ENCODE measurements at regions not wholly inside any gene's neighbourhood (a gene's known extent, or its start where the extent isn't known, plus 50 kb on each side); places are given as distances from the start of the nearest gene placed in this dataset.

- WGBS, 2 experiments (ENCODE audit: insufficient coverage in 1 of 2, insufficient read length in 1 of 2): 34 to 67% methylated on average over 1 to 2 of the region's 2 CpGs
- Mint-ChIP-seq H3K36me3 (ENCODE audit: low read depth) (no peaks in the 10 kb centered on the region), H3K27ac (no peak overlapping the region), H3K4me1 (peaks cover 40% of the 10 kb centered on the region), H3K4me3 (no peak overlapping the region), H3K27me3 (ENCODE audit: insufficient read depth) (no peaks in the 10 kb centered on the region), H3K9me3 (peaks cover 22% of the 10 kb centered on the region)
- Histone ChIP-seq H3K36me3 (ENCODE audit: control insufficient read depth, insufficient read depth, low read length) (no peaks in the 10 kb centered on the region), H3K27ac (ENCODE audit: low read depth, low read length) (no peak overlapping the region), H3K27me3 (ENCODE audit: control insufficient read depth, insufficient read depth, low read length, poor library complexity, severe bottlenecking) (no peaks in the 10 kb centered on the region), H3K4me1 (ENCODE audit: control insufficient read depth, insufficient read depth, low read length) (peaks cover 22% of the 10 kb centered on the region), H3K9me3 (ENCODE audit: control insufficient read depth, low read length) (peaks cover 10% of the 10 kb centered on the region), H3K9ac (ENCODE audit: extremely low read depth, low read length, poor library complexity, severe bottlenecking) (no peak overlapping the region), H3K4me3 (ENCODE audit: low read length) (no peak overlapping the region)
- no peak for DNase-seq
- TF ChIP-seq, protein P1, sequence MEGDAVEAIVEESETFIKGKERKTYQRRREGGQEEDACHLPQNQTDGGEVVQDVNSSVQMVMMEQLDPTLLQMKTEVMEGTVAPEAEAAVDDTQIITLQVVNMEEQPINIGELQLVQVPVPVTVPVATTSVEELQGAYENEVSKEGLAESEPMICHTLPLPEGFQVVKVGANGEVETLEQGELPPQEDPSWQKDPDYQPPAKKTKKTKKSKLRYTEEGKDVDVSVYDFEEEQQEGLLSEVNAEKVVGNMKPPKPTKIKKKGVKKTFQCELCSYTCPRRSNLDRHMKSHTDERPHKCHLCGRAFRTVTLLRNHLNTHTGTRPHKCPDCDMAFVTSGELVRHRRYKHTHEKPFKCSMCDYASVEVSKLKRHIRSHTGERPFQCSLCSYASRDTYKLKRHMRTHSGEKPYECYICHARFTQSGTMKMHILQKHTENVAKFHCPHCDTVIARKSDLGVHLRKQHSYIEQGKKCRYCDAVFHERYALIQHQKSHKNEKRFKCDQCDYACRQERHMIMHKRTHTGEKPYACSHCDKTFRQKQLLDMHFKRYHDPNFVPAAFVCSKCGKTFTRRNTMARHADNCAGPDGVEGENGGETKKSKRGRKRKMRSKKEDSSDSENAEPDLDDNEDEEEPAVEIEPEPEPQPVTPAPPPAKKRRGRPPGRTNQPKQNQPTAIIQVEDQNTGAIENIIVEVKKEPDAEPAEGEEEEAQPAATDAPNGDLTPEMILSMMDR (conservative IDR thresholded peaks at IDR 0.05): no peak
Measured at GRCh38 chr12:97127061-97127460, 220.0 kb downstream of the NEDD1 start.

DNA sequence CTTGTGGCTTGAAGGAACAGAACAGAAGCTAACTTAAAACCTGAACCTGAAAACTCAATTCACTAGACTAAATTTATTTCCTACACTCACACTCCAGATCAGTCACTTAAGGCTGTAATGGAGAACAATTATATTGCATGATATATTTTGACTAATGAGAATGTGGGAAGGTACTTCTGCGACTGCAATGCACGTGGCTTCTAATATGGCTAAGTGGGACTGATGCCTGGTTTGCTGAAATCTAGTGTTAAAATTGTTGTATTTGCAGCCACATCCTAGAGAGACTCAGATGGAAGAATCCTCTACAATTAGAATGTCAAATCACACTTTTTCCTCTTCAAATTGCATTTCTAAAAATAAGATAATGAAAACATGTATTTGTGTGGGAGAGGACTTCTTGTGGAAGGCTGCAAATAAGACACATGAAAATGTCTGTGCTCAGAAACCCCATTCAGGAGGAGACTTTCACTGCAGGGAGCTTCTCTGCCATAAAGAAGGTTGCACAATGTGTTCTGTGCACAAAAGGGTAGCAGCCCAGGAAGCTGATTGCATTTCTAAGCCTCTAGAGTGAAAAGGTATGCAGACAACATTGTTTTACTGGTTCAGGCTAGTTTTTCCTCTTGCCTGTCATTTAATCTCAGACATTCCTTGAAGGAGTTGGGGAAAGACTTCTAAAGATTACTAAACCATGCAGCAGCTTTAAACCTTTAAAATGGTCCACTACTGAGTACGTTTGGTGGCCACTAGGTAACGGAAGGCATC lies 224.3 kb downstream of the NEDD1 start:
- H3K36me3 Mint-ChIP-seq (ENCODE audit: low read depth): no peaks in the 10 kb centered on the region
- Histone ChIP-seq H3K4me3 (ENCODE audit: low read length) (no peak overlapping the region), H3K27me3 (ENCODE audit: control insufficient read depth, insufficient read depth, low read length, poor library complexity, severe bottlenecking) (no peaks in the 10 kb centered on the region), H3K36me3 (ENCODE audit: control insufficient read depth, insufficient read depth, low read length) (no peaks in the 10 kb centered on the region), H3K27ac (ENCODE audit: low read depth, low read length) (peak overlapping the region; percentile 93), H3K9me3 (ENCODE audit: control insufficient read depth, low read length) (peaks cover 10% of the 10 kb centered on the region), H3K4me1 (ENCODE audit: control insufficient read depth, insufficient read depth, low read length) (peaks cover 22% of the 10 kb centered on the region), H3K9ac (ENCODE audit: extremely low read depth, low read length, poor library complexity, severe bottlenecking) (no peak overlapping the region)
- no peaks in the 10 kb centered on the region for H3K27me3 Mint-ChIP-seq (ENCODE audit: insufficient read depth)
- TF ChIP-seq, protein P1 (conservative IDR thresholded peaks at IDR 0.05): no peak
- H3K9me3 Mint-ChIP-seq: peaks cover 22% of the 10 kb centered on the region
- H3K4me3 Mint-ChIP-seq: no peak overlapping the region
- 28 to 30% methylated on average over 2 to 4 of the region's 4 CpGs for WGBS, 2 experiments (ENCODE audit: insufficient coverage in 1 of 2, insufficient read length in 1 of 2)
- peak; percentile 82 for DNase-seq
- H3K27ac Mint-ChIP-seq: peak overlapping the region; percentile 50
- peaks cover 44% of the 10 kb centered on the region for H3K4me1 Mint-ChIP-seq

DNA sequence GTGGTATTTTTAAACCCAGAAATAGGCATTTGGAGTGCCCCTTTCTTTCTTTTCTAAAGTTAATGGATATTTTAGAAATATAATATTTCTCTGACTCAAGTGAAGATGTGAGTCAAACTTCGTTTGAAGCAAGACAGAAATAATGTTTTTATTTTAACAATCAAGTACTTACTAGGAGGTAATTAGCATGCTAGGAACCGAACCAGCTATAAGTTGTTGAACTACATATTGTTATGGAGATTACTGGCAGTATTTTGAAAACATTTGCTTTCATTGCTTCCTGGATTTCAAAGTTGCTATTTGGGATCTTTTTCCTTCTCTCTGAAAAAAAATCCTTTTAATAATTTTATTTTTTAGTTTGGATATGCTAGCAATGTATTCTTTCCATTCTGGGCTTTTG lies 225.2 kb downstream of the NEDD1 start:
- H3K27me3 Mint-ChIP-seq (ENCODE audit: insufficient read depth): no peaks in the 10 kb centered on the region
- no peaks in the 10 kb centered on the region for H3K36me3 Mint-ChIP-seq (ENCODE audit: low read depth)
- H3K4me3 Mint-ChIP-seq: no peak overlapping the region
- no peak overlapping the region for H3K9ac ChIP-seq (ENCODE audit: extremely low read depth, low read length, poor library complexity, severe bottlenecking)
- peaks cover 22% of the 10 kb centered on the region for H3K9me3 Mint-ChIP-seq
- H3K27me3 ChIP-seq (ENCODE audit: control insufficient read depth, insufficient read depth, low read length, poor library complexity, severe bottlenecking): no peaks in the 10 kb centered on the region
- peaks cover 10% of the 10 kb centered on the region for H3K9me3 ChIP-seq (ENCODE audit: control insufficient read depth, low read length)
- peaks cover 19% of the 10 kb centered on the region for H3K4me1 ChIP-seq (ENCODE audit: control insufficient read depth, insufficient read depth, low read length)
- peaks cover 38% of the 10 kb centered on the region for H3K4me1 Mint-ChIP-seq
- no peaks in the 10 kb centered on the region for H3K36me3 ChIP-seq (ENCODE audit: control insufficient read depth, insufficient read depth, low read length)
- TF ChIP-seq, protein P1 (conservative IDR thresholded peaks at IDR 0.05): no peak
- no peak for DNase-seq
- H3K27ac ChIP-seq (ENCODE audit: low read depth, low read length): no peak overlapping the region
- H3K4me3 ChIP-seq (ENCODE audit: low read length): no peak overlapping the region
- no peak overlapping the region for H3K27ac Mint-ChIP-seq
- WGBS, 2 experiments (ENCODE audit: insufficient coverage in 1 of 2, insufficient read length in 1 of 2): 13% methylated on average over 2 of the region's 2 CpGs; no CpG with 5 or more reads in 1 of the 2 experiments

Data from endodermal cell (in vitro differentiated cells).